ENCODE measurements at regions not wholly inside any gene's neighbourhood (a gene's known extent, or its start where the extent isn't known, plus 50 kb on each side); places are given as distances from the start of the nearest gene placed in this dataset.

DNA sequence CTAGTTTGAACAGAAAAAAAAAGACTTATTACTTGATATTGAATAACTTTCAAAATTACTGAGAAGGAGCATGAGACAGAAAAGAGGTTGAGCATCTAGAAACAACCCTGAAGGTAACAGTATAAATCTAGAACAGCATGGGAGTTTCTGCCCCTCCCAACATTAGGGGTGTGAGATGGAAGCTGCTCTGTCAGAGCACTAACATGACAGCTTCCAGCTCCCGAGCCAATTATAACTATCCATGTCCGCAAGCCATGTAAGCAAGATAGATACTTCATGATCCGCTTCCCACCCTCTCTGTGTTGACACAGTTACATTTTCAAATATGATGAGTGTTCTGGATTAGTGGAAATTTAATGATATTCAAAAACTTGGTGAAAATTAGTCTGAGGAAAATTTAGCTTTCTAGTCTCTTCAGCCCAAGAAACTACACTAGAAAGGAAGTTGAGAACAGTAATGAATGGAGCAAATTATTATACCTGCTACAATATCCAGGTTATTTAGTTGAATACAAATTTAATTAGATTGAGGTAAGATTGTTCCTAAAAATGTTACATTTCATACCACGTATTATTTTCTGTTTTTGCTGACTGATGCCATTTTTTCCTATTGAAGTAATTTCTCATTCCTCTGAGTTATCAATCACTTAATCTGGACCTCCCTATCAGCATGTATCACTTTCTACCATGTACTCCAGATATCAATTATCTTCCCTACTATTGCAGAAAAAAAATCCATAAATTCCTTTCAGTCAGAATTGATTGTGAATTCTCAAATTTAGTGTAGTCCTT, 129.3 kb upstream of the SLIT2 start:
- TF ChIP-seq, protein P1, sequence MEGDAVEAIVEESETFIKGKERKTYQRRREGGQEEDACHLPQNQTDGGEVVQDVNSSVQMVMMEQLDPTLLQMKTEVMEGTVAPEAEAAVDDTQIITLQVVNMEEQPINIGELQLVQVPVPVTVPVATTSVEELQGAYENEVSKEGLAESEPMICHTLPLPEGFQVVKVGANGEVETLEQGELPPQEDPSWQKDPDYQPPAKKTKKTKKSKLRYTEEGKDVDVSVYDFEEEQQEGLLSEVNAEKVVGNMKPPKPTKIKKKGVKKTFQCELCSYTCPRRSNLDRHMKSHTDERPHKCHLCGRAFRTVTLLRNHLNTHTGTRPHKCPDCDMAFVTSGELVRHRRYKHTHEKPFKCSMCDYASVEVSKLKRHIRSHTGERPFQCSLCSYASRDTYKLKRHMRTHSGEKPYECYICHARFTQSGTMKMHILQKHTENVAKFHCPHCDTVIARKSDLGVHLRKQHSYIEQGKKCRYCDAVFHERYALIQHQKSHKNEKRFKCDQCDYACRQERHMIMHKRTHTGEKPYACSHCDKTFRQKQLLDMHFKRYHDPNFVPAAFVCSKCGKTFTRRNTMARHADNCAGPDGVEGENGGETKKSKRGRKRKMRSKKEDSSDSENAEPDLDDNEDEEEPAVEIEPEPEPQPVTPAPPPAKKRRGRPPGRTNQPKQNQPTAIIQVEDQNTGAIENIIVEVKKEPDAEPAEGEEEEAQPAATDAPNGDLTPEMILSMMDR (IDR thresholded peaks at IDR 0.05; ENCODE audit: low read depth, low read length, missing control alignments), result no peak
- no peak for DNase-seq (ENCODE audit: low read depth)

DNA sequence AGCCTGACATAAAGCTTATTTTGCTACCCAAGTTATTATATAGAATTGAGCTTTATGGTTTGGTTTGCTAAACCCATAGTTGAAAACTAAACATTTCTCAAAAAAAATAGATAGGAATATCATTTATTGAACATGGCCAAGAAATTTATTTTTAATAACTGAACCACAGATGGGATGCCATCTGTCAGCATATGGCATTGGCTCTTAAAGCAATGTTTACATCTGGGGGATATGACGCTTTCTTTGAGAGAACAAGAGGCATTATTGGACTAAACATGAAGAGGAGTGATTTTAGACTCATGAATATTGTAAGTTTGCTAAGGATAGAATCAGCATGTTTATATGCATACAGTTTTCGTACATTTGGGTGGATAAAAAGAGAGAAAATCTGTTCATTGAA, 132.6 kb upstream of the SLIT2 start:
- DNase-seq (ENCODE audit: low read depth), result no peak
- TF ChIP-seq, protein P1 (IDR thresholded peaks at IDR 0.05; ENCODE audit: low read depth, low read length, missing control alignments), result no peak
- no peak overlapping the region for H3K4me3 ChIP-seq (ENCODE audit: low read depth, low read length)

More for the DNA sequence above, 129.3 kb upstream of the SLIT2 start:
- H3K4me3 ChIP-seq (ENCODE audit: low read depth, low read length), result no peak overlapping the region

GRCh38 chr4:20109391-20109790, 142.3 kb upstream of the SLIT2 start:
- TF ChIP-seq, protein P1 (IDR thresholded peaks at IDR 0.05; ENCODE audit: low read depth, low read length, missing control alignments), result no peak
- no peak overlapping the region for H3K4me3 ChIP-seq (ENCODE audit: low read depth, low read length)
- DNase-seq (ENCODE audit: low read depth), result no peak

GRCh38 chr4:20106921-20107320, 144.8 kb upstream of the SLIT2 start:
- DNase-seq (ENCODE audit: low read depth), result no peak
- no peak overlapping the region for H3K4me3 ChIP-seq (ENCODE audit: low read depth, low read length)
- TF ChIP-seq, protein P1 (IDR thresholded peaks at IDR 0.05; ENCODE audit: low read depth, low read length, missing control alignments), result no peak

GRCh38 chr4:20101831-20102230, 149.9 kb upstream of the SLIT2 start:
- TF ChIP-seq, protein P1 (IDR thresholded peaks at IDR 0.05; ENCODE audit: low read depth, low read length, missing control alignments), result no peak
- H3K4me3 ChIP-seq (ENCODE audit: low read depth, low read length), result no peak overlapping the region
- DNase-seq (ENCODE audit: low read depth), result no peak

DNA sequence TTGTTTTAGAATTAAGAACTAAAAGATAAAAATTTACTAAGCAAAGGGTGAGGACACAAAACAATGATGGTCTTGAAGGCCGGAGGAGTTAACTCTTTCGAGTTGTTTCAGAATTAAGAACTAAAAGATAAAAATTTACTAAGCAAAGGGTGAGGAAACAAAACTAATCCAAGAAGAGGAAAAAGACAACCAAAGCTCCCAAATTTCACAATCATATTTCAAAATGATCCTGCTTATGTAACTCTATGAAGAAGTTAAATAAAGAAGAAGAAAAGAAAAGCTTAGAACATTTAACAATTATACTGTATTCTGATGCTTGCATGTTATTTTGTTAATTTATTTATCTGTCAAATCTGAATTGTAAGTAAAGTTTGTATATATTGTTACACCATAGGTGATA, 154.8 kb upstream of the SLIT2 start:
- TF ChIP-seq, protein P1 (IDR thresholded peaks at IDR 0.05; ENCODE audit: low read depth, low read length, missing control alignments), result no peak
- DNase-seq (ENCODE audit: low read depth), result no peak
- no peak overlapping the region for H3K4me3 ChIP-seq (ENCODE audit: low read depth, low read length)

Data from GM12864 (cell line).